ENCODE measurements at regions not wholly inside any gene's neighbourhood (a gene's known extent, or its start where the extent isn't known, plus 50 kb on each side); places are given as distances from the start of the nearest gene placed in this dataset.
"Not testable (repeated sequence)": the region's sequence is repeated elsewhere in the genome, so short reads cannot be mapped to it uniquely, and the experiment has no call there.

DNA sequence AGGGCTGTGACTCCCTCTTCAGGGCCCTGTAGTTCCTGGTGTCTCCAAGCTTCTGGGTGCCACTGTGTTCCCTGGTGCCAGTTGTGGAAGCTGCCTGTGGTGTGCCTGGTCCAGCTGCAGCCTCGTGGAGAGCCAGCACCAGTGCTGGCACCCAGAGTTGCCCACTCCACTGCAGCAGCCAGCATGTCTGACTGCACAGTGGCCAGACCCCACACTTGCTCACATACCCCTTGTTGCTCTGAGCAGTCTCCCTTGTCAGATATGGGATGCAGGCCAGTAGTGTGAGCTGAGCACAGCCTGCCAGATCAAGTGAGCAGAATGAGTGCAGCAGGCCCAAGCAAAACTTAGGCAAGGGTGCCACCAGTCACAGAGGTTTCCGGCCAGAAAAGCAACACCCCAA is 108.6 kb downstream of the ZMAT1 start:
- no peak for DNase-seq

DNA sequence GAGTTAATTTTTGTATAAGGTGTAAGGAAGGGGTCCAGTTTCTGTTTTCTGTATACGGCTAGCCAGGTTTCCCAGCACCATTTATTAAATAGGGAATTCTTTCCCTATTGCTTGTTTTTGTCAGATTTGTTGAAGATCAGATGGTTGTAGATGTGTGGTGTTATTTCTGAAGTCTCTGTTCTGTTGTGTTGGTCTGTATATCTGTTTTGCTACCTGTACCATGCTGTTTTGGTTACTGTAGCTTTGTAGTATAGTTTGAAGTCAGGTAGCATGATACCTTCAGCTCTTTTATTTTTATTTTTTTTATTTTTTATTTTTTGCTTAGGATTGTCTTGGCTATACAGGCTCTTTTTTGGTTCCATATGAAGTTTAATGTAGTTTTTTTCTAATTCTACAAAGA is 114.1 kb downstream of the ZMAT1 start:
- not testable (repeated sequence) for DNase-seq

DNA sequence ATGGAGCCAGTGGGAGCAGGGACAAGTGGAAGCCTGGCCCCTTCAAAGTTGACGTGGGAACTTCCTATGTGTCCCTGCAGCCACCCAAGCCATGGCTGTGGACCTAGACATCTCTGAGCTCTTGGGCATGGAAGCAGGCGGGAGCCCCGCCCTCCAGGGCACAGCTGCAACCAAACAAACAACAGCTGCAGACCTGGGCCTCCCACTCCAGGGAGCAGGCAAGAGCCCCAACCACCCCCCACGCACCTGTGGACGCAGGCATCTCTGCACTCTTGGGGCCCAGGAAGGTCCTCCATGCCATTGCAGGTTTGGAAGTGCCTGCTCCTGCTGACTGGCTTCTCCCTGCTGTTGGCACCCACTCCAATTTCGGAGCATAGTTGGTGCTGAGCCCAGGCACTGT is 118.6 kb downstream of the ZMAT1 start:
- no peak for DNase-seq

DNA sequence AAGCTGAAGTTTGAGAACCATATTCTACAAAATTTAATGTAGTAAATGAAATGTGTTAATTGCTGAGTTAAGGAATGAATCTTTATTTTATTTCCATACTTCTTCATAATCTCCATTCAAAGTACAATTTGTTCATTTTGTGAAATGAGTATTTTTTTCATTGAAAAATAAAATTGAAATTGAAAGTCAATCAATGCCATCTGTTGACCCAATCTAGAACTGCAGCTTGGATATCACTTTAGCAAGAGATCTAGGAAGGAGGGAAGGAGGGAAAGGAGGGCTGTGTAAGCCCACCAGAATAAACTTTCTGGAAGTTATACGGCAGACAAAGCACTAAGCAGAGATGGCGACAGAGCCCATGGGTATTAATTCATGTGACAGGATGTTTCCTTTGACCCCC is 128.4 kb downstream of the ZMAT1 start:
- peak; percentile 0 for DNase-seq

DNA sequence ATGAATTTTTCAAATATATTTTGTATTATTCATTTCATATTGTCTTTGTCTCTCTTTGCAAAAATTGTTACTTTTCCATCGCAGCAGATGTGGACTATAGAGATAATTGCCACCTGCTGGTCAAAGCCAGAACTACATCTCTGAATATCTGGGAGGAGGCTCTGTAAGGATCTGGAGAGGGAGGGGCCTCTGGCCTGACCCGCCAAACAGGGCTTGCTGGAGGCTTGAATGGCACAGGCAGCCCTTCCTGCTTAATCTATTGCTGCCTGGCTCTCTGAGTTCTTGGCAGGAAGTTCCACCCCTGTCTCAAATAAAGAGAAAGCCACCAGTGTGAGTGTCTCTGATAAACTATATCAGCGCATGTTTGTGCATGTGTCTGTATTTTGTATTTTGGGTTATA is 132.4 kb downstream of the ZMAT1 start:
- DNase-seq = peak; percentile 46

DNA sequence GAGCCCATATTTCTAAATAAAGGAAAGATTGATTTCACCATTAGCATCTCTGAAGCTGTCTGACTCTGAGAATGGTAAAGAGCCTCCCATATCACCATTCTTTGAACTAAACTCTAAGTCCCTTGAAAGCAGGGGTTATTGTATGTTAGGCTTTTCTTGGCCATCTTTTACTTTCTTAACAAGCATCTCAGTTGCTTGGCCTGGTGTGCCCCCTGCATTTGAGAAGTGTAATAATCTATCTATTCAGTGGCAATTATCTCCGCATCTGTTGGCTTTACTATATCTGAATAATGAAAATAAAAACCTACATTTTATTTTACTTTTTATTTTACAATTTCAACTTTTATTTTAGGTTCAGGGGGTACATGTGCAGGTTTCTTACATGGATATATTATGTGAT is 128.3 kb upstream of the ARMCX2 start:
- no peak for DNase-seq

DNA sequence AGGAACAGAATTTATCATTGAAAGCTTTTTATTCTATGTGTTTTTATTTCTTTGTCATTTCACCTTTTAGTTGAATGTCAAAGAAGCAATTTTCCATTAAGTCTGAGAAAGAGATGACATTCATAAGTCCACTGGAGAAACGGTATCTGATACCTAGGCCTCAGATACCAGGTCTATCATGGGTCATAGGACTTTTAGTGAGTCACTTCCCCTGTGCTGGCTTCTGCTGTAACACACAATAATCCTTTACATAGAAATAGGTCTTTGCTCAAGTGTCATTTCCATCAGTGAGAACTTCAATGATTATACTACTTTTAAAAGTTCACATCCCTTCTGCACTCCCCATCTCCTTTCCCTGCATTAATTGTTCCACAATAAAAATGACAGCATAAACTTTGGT is 125.5 kb upstream of the ARMCX2 start:
- no peak for DNase-seq

DNA sequence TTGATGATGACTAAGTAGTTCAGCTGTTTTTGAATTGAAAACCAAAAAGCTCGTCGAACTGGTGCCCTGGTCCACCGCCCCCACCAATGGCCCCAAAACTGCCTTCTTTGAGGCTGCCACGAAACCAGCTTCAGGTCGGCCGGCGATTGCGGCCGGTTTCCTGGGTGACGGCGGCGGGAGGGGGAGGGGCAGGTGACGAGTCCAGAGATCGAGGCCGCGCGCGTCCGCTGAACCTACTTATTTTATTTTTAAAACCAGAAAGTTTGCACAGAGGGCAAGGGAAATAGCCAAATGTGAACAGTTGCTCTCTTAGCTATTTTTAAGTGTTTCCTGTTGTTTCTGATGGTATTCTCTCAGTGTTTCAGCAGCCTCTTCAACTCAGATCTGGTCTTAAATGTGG is 120.8 kb upstream of the ARMCX2 start:
- not testable (repeated sequence) for DNase-seq

DNA sequence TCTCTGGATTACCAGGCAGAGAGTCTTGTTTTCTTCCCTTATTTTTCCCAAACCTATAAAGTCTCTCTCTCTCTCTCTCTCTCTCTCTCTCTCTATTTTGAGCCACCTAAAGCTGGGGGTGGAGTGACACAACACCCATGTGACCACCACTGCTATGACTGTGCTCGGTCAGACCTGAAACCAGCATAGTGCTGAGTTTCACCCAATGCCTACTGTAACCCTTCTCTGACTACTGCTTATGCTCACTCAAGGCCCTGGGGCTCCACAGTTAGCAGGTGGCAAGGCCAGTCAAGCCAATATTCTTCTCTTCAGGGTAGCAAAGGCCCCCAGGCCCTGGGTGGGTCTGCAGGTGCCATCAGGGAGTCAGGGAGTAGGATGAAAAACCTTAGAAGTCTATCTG is 114.7 kb upstream of the ARMCX2 start:
- DNase-seq = no peak

DNA sequence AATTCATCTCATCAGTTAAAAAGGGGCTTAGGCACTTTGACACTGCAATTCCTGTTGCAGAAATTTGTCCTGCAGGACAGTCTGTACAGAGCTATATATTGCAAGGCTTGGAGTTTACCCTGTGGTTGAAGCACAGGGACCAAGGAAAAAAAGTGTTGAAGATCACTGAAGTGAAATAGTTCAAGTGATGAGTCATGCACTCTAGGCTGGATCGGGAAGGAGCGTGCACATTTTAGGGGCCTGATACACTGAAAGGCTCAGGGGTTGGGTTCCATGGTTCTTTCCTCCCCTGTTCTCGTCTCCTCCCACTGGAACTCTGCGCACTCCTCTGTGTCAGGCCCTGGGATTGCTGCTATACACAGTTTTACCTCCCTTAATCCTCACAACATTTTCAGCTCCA is 104.9 kb upstream of the ARMCX2 start:
- DNase-seq = no peak

DNA sequence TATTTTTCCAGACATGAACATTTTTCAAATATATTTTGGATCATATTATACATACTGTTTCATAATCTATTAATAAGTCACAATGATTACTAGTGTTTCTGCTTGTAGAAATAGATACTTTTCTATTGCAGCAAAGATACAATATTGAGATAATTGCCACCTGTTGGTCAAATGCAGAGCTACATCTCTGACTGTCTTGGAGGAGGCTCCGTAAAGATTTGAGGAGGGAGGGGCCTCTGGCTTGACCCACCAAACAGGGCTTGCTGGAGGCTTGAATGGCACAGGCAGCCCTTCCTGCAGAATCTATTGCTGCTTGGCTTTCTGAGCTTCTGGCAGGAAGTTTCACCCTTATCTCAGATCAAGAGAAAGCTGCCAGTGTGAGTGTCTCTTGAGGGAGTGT is 99.3 kb upstream of the ARMCX2 start:
- no peak for DNase-seq

DNA sequence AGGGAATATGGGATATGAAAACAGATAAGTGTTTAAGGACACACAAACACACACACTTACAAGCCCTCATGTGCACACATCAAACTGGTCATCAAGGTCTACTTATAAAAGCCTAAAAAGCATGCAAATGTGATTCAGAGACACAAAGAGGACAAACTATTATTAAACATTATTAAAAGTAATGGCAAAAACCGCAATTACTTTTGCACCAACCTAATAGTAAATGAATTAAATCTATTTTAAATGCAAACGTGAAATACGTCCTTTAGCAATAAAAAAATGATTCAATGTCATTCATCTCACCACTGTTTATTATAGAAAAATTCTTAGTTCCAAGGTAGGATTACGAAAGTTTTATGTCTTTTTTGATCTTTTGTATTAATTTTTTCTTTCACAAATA is 91.1 kb upstream of the ARMCX2 start:
- no peak for DNase-seq

DNA sequence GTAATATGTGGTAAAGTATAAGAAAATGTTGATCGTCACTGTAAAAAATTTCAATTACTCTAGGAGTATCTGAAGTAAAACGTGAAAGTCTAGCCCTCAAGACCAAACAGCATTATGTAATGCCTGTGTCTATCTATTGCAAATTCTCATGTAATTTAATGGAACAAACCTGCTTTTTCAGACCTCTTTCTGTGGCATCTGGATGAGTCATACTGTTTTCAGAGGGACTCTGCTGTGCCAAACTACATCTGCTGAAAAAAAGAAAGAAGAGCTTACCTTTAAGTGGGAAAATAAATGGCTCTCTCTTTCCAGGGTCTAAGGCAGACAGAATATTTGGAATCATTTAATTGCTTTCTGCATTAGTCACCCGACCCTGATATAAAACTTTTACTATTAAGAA is 89.8 kb upstream of the ARMCX2 start:
- no peak for DNase-seq

DNA sequence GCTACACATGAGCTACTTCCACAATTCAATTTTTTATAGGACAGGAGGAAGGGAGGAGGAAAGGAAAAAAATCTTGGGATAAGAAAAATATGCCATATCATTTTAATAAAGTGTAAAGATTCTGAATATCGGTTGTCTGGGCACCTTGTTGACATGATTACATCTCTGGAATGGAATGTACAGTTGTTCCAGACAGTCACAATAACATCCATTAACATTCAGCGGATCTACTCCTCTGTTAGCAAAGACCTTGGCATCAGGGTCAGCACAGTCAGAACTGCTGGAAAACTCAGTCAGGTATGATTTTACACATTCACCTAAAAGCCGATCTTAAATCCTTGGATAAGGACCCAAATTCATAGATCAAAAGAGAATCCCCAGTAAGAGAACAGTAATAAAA is 85.4 kb upstream of the ARMCX2 start:
- DNase-seq = no peak

DNA sequence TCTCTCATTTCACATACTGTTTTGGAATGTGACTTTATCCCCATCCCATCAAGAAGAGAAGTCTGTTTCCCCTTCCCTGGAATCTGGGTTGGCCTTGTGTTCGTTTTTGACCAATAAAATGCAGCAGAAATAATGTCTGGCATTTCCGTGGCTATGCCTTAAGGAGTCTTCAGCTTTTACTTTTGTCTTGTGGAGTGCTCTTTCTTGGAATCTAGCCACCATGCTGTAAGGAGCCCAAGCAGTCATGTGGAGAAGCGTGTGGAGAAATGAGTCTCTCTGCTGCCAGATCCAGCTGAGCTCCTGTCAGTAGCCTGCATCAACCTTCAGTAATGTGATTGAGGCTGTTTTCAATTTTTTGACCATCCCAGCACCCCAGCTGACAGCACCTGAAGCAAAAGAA is 84.4 kb upstream of the ARMCX2 start:
- DNase-seq = no peak

DNA sequence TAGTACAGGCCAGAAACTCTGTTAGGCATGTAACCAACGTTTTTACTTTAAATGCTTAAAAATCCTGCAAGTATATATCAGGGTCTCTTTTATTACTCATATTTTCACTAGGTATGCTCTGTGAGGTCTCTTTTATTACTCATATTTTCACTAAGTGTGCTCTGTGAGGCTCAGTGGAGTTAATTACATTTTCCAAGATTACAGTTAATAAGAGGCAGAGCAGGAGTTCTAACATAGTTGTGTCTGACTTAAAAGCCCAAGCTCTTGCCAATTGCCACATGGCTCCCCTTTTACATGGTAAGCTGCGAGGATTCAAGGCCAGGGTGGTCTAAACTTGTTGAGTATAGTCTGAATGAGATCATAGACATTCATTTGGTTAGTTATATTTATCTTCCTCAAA is 81.0 kb upstream of the ARMCX2 start:
- DNase-seq = no peak

DNA sequence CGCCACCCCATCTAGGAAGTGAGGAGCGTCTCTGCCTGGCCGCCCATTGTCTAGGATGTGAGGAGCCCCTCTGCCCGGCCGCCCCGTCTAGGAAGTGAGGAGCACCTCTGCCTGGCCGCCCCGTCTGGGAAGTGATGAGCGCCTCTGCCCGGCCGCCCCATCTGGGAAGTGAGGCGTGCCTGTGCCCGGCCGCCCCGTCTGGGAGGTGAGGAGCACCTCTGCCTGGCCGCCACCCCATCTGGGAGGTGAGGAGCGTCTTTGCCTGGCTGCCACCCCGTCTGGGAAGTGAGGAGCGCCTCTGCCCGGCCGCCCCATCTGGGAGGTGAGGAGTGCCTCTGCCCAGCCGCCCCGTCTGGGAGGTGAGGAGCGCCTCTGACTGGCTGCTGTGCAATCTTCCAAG is 79.2 kb upstream of the ARMCX2 start:
- not testable (repeated sequence) for DNase-seq

DNA sequence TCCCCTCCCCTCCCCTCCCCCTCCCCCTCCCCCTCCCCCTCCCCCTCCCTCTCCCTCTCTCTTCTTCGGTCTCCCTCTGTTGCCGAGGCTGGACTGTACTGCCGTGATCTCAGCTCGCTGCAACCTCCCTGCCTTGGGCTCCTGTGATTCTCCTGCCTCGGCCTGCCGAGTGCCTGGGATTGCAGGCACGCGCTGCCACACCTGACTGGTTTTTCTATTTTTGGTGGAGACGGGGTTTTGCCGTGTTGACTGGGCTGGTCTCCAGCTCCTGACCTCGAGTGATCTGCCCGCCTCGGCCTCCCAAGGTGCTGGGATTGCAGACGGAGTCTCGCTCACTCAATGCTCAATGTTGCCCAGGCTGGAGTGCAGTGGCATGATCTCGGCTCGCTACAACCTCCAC is 78.8 kb upstream of the ARMCX2 start:
- DNase-seq = not testable (repeated sequence)

DNA sequence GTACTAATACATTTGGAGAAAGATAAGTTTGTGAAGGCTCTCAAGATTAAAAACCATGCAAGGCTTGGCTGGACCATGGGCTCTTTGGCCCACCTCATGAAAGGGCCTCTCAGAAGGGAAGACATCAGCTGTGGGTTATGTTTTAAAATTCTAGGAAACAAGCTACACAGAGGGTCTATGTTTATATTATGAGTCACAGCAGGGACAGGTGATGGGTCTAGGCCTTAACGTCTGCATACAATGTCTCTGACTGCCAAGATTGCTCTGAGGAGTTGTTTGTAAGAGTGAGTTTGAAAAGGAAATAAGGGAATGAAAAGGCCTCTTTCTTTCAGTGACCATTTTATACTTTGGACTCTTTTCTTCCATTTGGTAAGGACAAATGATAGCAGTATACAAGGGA is 77.0 kb upstream of the ARMCX2 start:
- no peak for DNase-seq

DNA sequence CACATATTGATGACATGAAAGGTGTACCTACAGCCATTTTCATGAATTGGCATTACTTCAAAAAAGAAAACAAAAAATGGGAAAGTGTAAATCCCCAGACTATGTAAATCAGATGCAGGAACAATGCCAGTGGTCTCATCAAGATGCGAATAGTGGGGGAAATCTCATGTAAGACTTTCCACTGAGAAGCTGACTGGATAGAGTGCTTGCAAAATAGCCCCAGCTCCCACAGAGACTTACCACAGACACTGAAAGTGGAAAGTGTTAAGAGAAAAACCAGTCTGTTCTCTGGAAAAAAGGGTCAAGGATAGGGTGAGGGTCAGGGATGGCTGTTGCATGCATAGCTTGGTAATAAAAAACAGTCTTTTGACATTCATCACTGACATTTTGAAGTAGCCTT is 73.2 kb upstream of the ARMCX2 start:
- DNase-seq = no peak

DNA sequence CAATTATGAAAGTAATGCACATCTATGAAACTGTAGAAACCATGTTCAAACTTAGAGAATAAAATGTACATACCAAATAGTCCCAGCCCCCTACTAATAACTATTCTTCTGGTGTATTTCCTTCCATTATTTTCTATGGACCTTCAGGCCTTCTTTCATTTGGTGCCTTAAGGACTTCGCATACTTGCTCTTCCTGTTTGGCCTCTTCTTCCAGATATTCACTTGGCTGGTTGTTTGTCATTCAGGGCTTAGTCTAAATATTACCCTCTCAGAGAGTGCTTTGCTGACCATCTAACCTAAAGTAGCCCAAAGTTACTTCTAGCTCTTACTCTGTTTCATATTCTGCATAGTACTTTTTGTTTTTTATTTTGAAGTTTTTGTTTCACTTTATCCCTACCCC is 70.3 kb upstream of the ARMCX2 start:
- no peak for DNase-seq

Data from NCI-H2171 (cell line).